K562 (cell line): ENCODE measurements at regions not wholly inside any gene's neighbourhood (a gene's known extent, or its start where the extent isn't known, plus 50 kb on each side); places are given as distances from the start of the nearest gene placed in this dataset.
"Not testable (repeated sequence)": the region's sequence is repeated elsewhere in the genome, so short reads cannot be mapped to it uniquely, and the experiment has no call there.

Source experiments
- HDAC2 ChIP-seq: fragments of 450-650 bp; IDR thresholded peaks from 2 replicates; pipeline ENCODE4 v1.6.1; 2016; ENCODE audit warnings: mild to moderate bottlenecking
- MAX ChIP-seq: sonication (generic); formaldehyde crosslinking; IDR thresholded peaks from 2 replicates; pipeline ENCODE4 v1.9.0; 2022; ENCODE audit warnings: mild to moderate bottlenecking, missing genetic modification reagents
- NR2C2 ChIP-seq, 2 experiments: fragments of 200-800 bp in 1 of 2; sonication (Bioruptor generic) in 1 of 2; sonication (generic) in 1 of 2; formaldehyde crosslinking in 1 of 2; IDR thresholded peaks; 2 replicates each; pipeline versions ENCODE4 v1.6.1 to v1.8.0; 2016 to 2022; ENCODE audit warnings: mild to moderate bottlenecking in 1 of 2, missing compliant biosample characterization in 1 of 2, missing genetic modification characterization in 1 of 2, missing genetic modification reagents in 1 of 2
- ZNF740 ChIP-seq, 3 experiments: fragments of 200-800 bp in 1 of 3; sonication (Bioruptor generic) in 1 of 3; sonication (generic) in 1 of 3; formaldehyde crosslinking in 1 of 3; IDR thresholded peaks; 2 replicates each; pipeline versions ENCODE4 v1.6.1 to v1.8.0; 2016 to 2022; ENCODE audit warnings: mild to moderate bottlenecking in 2 of 3, missing compliant biosample characterization in 2 of 3, missing genetic modification characterization in 2 of 3, missing genetic modification reagents in 1 of 3
- ZZZ3 ChIP-seq: fragments of 450-650 bp; IDR thresholded peaks from 2 replicates; pipeline ENCODE4 v1.6.1; 2016; ENCODE audit warnings: antibody characterized with exemption, mild to moderate bottlenecking, moderate library complexity

GRCh38 chr12:9449657-9450126 lies 158.0 kb downstream of the KLRB1 start:
- TF ChIP-seq HDAC2; MAX; ZZZ3; ZNF740 (CRISPR knock-in tag; IDR thresholded peaks at IDR 0.05); ZNF740 (tag; IDR thresholded peaks at IDR 0.05); NR2C2 (CRISPR knock-in tag; IDR thresholded peaks at IDR 0.05); NR2C2 (tag; IDR thresholded peaks at IDR 0.05): not testable (repeated sequence)
